NCI-H1417 (cell line): ENCODE measurements at regions not wholly inside any gene's neighbourhood (a gene's known extent, or its start where the extent isn't known, plus 50 kb on each side); places are given as distances from the start of the nearest gene placed in this dataset.

Experiments used
- DNase-seq, 3 experiments: peaks; one replicate each; lab custom pipeline; 2025; lab: John Stamatoyannopoulos, UW

DNA sequence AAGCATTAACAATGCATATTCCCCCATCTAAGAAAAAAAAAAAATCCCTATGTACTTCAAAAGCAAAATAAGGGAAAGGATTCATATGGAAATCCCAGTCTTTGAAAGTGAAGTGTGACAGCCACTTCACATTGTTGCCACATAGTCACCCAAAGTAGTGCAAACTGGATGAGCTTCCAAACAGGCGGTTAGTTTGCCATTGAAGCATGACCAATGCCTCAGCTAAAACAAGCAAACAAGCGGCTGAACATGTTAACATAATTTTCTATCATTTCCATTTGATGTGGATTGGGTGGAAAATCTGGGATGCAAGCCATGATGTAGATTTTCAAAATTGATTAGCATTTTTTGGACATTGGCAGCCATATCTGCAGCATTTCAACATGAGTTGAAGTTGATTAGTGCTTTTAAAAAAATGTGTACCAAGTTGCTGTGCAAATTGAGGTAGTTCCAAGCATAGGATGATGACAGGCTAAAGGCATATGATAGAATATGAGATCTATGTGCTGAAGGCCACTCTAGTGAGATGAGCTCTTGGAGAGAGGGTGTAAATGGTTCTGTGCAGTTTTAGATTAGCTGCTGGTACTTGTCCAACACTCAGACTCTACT is 405.2 kb downstream of the NR2F2 start:
- DNase-seq, result peak in 2 of 3 experiments; percentile 27 to 72

DNA sequence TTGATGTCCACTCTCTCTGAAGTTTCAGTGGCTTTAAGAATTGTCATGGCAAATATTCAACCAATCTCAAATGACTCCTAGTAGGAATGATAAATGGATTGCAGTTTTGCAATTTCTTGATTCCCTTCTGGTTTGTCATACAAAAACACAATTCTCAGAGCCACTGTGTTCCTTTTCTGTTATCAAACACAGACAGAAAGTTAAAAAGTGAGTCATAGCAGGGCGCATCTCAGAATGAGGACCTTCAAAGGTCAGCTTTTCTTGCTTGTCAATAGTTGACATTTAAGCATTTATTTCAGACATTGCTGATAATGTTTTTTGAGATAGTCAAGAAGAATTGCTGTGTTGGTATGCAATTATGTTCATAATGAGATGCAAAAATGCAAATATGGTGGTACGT is 405.9 kb downstream of the NR2F2 start:
- no peak for DNase-seq

DNA sequence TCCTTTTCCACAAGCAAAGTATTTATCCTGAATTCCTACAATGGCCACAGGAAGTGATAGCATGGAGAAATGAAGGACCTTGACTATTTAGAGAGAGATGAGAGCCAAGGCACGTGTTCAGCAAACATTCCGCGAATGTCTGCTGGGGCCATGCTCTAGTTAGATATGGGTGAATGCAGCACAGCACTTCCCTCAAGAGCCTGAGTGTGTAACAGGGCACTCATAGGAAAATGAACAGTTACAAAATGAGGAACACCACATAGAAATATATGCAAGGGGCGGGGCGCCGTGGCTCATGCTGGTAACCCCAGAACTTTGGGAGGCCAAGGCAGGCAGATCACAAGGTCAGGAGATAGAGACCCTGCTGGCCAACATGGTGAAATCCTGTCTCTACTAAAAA is 406.9 kb downstream of the NR2F2 start:
- peak in 1 of 3 experiments; percentile 16 for DNase-seq

DNA sequence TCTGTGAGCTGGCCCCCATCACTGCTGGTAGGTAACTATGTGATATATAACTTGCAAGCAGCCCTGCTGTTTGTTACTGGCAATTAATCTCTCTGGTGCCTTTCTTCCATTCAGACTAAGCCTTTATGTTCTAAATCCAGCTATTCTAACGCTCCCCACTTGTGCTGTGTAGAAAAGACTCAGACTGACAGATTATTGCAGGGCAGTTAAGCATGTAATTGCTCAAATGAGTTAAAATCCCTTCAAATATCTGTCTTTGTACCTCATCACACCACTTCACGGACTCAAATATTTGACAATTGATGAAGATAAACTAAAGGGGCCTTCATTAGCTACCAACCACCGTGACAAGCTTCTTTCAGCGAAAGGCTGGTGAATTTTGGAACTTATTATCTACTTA is 416.2 kb downstream of the NR2F2 start:
- peak in 2 of 3 experiments; percentile 36 to 83 for DNase-seq

DNA sequence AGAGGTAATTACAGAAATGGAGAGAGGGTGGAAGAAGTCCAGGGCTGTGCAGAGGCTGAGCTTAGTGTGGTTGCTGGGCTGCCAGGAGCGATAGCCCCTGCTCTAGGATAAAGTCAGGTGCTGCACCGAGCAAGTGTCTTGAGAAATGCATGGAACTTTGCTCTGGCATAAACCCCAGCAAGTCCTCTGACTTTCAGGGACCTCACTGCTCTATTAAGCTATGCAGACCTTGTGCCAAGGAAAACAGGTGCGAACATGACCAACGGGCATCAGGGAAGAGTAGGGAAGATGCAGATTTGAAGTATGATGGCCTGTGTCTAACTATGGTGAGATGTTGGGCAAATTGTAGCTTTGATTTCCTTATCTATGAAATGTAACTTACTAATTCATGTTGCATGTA is 416.8 kb downstream of the NR2F2 start:
- DNase-seq, result peak in 1 of 3 experiments; percentile 52

DNA sequence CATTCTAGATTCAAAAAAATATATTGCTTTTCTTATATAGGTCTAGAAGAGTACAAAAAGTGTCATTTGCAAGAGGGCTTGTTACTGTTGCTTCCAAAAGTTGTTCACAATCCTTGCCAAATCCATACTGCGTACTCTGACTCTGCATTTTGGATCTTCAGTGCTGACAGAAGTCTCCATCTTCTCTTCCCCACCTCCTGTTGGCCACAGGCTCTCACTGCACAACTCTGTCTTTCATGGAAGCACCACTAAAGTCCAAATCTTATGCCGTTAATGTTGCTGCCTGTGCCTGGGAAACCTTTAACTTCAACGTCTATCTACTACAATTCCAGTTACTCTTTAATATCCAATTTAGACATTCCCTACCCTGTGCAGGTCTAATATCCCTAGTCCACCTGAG is 419.9 kb downstream of the NR2F2 start:
- DNase-seq, result no peak

DNA sequence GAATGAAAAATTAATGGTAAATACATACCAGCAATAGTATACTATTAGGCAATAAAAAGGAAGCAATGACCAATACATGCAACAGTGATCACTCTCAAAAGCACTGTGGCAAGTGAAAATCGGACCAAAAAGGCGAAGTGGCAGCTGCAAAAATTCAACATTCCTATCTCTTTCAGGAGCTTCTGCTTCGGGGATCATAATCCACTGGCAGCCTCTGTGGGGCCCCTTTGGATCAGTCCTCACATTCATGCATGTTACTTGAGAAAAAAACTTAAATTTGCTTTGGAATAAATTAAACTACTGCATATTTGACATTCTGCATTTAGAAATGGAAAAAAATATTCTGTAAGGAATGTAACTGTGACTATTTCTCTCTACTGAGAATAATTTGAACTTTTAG is 425.6 kb downstream of the NR2F2 start:
- DNase-seq, result no peak

DNA sequence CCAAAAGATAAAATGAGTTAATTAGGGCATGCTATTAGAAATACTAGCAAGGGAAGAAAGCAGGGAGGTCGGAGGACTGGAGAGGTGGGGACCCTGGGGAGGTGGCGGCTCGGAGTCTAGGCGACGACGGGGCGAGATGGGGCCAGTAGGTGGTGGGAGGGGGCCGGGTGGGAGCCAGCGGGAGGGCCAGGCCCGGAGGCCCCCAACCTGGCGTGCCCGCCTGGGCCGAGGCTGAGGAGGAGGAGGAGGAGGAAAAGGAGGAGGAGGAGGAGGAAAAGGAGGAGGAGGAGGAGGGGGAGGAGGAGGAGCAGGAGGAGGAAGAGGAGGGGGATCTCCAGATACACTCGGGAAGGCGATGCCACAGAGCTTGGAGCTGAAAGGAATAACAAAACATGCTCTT is 426.2 kb downstream of the NR2F2 start:
- no peak for DNase-seq

DNA sequence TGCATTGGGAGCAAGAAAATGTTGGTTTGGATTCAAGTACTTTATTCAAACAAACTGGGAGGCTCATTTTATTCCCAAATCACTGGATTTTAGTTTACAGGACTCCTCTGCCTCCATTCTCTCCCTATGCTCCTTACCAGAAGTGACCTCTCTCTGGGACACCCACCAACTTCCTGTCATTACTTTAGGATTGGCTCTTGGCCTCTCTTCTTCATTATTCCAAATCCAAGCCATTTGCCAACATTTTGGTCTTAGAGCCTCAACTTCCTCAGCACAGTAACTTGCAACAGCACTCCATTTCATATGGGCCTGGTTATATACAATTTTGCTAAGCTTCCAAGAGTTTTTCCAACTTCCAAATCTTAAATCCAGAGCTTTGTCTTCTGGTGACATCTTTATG is 432.1 kb downstream of the NR2F2 start:
- no peak for DNase-seq

DNA sequence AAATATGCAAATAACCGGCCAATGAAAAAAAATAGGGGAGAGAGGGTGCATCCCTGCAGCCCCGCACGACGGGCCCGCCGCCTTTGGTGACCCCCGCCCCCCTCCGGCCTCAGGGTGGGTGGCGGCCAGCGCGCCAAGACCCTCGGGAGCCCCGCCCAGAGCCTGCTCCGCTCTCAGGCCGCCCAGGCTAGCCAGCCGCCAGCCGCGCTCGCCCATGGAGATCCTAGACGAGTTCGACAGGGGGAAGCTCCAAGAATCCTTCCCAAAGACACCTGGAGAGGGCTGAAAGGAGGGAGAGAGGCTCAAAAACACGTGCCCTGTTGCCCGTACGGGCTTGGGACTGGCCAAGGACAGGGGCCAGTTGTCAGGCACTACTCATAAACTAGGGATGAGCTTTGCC is 434.0 kb downstream of the NR2F2 start:
- no peak for DNase-seq

DNA sequence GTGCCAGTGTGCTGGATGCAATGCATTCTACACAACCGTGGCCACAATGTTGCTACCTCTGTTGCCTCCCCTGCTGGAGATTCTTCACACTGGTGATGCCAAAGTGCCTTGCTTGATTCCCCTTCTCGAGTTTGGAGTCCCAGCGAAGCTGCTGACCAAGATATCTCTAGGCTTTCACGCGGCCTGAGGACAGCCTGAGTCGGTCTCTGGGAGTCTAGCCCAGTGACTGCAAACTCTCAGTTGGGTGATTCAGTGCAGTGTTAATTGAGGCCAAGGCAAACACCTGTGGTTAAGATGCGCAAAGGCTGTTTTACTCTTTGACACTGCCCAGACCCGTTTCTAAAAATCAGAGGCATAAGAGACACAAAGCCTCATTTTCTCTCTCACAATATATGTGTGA is 434.4 kb downstream of the NR2F2 start:
- no peak for DNase-seq

DNA sequence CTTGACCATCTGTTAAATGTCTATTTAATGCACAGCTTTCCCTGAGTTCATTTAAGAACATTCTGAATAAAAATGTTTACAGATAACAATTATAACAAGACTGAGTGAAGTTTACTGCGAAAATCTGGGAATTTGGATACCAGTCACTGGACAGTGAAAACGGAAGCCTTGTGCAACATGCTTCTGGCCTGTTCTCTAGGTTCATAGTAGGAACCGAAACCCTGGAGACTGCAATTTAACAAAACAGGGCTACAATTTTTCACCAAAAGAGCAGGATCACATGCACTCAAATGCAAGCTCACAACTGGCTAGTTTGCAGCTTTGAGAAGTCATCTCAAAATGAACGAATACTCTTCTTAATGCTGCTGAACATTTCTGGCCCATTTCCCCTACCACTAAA is 435.9 kb downstream of the NR2F2 start:
- DNase-seq, result no peak

DNA sequence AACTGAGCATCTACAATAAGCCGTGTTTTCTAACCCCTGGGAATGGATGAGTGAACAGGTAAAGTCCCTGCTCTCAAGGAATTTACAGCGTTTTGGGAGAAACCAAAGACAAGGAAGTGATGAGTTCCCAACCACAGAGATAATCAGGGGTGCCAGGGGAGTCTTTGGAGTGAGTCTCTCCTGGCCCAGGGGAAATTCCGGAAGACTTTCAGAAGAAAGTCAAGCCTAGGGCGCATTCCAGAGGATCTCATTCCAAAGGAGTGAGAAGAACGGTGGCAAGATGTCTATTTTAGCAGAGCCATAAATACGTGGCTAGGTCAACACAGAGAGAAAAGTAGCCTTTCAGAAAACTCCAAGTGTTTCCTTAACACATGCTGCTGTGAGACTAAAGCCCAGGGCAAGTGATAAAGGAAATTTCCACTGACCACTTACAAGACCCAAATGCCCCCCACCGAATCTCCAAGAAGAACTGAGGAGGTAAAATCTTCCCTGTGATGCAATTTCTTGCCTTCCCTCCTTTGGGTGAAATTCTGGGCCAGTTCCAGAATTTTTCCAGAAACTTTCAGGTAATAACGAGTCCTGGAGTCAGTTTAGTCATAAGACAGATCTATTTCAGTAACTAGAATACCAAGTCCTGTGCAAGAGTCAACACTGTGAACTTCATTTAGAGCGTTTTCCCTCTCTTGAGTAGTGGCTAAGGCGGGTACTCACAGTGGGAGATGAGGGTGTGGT is 437.4 kb downstream of the NR2F2 start:
- DNase-seq, result no peak

DNA sequence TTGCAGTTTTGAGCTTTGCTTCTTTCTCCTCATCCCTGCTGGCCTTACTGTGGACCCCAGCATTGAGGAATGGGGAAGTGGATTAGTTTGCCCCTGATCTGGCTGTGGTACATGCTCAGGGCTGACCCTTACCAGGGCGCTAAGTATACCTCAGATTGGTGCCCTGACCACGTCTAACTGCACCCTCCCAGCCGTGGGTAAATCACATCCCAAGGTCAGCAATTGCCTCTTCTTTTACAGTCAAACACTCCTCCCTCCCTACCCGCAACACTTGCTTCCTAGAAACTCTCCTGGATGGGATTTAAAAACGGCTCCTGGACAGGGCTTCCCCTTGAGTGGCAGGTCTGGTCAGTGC is 437.9 kb downstream of the NR2F2 start:
- no peak for DNase-seq

DNA sequence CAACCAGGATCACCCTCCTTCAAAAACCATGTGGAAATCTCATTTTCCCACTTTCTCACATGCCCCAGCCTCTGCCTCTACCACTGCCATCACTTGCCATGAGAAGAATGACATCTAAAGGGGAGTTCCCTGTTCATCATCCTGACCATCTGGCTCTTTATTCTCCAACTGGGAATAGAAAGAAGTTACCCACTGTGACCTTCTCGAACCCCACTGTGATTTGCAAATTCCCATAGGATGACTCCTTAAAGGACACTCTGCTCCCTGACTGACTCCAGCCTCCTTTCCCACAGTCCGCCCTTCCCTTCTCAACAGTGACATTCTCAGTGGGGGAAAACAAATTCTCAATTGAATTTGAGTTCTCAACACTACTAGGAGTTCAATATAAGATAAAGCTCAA is 440.5 kb downstream of the NR2F2 start:
- DNase-seq, result no peak

DNA sequence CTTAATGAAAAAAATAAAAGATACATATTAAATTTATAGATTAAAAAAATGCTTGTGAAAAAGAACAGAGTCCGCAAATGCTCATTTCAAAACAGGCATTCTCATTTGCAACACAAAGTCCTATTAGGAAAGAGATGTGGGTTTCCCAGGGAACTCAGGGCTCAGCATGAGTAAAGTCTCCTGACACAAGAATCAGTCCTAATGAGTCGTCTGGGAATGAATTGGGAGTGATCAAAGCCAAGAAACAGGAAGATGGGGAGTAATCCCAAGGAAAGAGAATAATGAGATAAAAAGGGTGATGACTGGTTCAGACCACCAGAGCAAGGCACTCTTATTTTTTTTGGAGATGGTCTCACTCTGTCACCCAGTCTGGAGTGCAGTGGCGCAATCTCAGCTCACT is 443.7 kb downstream of the NR2F2 start:
- no peak for DNase-seq

DNA sequence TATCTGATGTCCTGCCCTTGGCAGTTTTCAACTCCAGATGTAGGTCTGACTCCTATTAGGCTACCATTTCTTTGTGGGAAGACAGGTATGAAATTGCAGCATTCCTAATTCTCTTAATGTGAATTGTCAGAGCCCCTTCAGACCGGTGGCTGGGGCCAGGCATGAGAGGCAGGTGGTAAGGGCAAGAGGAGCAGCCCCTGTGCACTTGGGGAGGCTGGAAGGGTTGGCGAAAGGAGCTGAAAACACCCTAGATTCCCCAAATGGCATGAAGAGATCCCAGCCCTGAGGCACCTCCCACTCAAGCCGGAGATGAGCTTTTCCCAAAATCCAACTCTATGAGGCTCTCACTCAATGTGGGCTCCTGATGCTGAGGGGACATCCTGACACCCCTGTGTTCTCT is 453.2 kb downstream of the NR2F2 start:
- DNase-seq, result no peak

DNA sequence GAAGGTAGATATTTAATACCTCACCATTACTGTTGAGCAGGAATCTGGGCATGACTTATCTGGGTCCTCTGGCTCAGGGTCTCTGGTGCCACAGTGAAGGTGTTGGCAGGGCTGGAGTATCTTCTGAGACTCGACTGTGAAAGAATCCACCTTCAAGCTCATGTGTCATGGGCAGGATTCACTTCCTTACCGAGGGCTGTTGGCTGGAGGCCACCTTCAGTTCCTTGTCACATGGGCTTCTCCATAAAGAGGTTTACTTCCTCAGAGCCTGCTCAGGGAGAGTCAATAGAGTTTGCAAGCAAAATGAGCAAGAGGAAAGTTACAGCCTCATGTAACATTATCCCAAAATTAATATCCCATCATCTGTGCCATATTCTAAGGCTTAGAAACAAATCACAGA is 459.5 kb downstream of the NR2F2 start:
- no peak for DNase-seq

DNA sequence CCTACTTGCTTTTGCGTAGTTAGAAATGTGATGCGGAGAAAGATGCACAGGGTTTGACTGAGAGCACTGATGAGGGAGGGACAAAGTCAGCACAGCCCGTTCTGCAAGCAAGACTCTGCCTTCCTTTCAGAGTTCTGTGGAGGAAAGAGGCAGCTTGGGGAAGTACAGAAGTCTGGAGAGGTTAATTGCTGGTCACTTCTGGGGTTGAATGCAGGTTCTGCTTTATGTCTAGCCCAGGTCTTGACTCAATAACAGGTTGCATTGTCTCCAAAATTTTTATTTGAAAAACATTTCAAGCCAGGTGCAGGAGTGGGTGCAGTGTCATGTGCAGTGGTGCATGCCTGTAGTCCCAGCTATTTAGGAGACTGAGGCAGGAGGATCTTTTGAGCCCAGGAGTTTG is 461.7 kb downstream of the NR2F2 start:
- DNase-seq, result peak in 1 of 3 experiments; percentile 19

DNA sequence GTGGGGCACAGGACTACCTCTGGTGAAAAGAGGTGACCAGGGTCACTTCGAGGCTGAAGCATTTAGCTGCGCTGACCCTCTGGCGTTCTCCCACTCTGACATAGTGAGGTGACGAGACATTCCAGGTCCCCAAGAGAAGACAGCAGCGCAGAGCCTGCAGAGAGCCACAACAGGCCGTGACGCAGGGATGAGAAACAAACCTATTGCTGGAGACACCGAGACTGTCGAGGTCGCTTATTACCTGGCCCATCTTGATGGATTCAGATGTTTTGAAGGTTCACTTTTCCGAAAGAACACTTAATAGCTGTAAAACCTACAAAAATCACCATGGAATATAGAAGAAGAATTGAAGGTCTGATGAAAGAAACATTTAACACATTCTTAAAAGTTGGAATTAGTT is 466.3 kb downstream of the NR2F2 start:
- DNase-seq, result no peak

DNA sequence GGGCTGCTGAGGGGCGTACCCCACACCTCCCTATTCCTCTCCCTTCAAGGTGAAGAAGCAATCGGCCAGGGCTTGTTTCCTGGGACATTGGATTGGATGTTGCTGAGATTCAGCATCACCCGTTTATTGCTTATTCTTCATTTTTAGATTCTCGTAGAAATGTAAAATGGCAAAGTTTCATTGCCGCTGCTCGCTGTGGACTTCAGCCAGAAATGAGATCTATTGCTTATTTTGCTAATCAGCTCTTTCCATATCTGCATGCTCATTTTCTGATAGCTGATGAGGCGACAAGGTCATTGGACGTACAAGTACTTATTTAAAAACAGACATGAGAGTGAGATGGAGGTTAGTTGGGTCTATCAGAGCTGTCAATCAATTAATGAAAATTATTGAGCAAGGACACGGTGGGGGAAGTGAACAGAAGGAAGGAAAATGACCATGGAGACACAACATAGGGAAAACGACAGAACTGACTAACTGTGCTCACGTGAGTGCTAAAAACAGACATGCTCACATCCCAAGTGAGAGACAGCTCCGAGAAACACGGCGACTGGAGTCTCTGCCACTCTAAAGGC is 471.2 kb downstream of the NR2F2 start:
- no peak for DNase-seq

DNA sequence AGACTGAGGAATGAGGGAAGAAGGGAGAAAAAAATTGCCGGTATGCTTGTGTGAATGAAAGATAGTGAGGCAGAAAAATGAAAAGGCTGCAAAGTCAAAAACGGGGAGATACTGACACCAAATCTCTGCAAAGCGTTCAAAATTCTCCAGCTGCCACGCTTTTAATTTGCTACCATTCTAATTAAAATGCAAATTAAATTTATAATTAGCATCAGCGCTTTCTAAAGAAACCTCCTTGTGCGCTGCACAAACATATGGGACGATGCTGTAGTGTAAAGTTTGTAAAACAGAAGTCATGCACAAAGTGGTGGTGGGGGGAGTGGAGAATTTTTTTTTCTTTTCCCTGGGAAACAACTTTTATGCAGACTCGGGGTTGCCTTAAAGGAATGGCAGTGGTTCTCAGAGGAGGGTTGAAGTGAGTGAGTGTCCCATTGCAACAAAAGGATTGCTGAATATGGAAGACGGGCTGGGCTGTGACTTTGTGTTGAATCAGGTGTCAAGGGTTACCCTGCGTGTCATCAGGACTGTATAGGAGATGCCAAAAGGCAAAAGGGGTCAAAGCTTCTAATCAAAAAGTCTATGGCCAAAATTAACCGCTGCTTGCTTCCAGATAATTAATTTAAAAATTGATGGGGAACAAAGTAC is 472.2 kb downstream of the NR2F2 start:
- DNase-seq, result no peak

DNA sequence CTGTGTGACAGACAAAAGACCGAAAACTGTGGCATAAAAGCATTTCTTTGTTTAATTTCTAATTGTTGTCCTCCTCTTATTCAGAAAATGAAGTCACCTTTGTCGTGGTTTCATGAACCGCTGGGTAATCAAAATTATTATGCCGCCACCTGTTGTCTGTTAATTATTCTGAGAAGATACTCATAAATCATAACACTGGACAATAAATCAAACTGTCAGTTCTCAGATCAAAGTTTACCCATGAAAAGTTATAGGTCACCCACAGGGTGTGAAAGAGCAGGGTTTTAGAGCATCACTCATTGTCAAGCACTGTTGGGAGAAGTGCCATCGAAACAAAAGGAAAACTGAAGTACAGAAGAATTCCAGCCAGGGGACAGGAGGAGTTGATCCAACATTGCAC is 474.3 kb downstream of the NR2F2 start:
- peak in 2 of 3 experiments; percentile 64 to 90 for DNase-seq
